ENCODE measurements at regions not wholly inside any gene's neighbourhood (a gene's known extent, or its start where the extent isn't known, plus 50 kb on each side); places are given as distances from the start of the nearest gene placed in this dataset.
"Not testable (repeated sequence)": the region's sequence is repeated elsewhere in the genome, so short reads cannot be mapped to it uniquely, and the experiment has no call there.

GRCh38 chr18:29982218-29982617, 1060.3 kb downstream of the DSC3 start:
- no peak for DNase-seq

GRCh38 chr18:29979881-29980280, 1062.7 kb downstream of the DSC3 start:
- peak in 1 of 3 experiments; percentile 20 for DNase-seq

DNA sequence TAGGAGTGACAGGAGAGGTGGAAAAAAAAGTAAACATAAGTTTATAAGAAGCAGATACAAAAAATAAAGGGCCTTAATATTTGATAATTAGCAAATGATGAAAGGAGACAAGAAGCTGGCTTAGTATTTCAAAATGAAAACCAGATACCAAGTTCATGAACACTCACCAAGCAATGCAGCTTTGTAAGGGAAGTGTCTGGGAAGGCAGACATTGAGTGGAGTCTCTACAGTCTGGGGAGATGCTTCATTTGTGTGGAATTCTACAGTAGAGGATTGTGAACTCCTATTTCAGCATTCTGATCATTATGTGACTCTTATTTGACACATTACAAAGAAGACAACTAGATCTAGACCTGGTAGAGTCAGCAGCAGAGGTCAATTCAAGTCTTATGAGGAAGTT, 1072.7 kb downstream of the DSC3 start:
- no peak for DNase-seq

DNA sequence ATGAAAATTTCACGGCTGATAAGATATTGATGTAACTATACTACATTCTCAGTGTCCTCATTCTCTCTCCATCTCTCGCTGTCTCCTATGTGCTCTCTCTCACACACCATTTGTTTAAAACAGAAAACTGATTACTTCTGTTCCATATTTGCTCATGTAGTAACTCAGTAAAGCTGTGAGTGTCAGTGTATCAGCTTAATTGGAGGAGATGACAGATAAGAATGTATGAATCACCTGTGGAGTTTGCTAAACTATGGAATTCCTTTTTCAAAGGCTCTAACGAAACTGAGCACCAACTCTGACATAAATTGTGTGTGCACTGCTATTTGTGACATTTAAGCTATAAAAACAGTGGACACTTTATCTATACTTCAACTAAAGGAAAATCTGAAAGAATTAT, 1080.0 kb downstream of the DSC3 start:
- DNase-seq, result no peak

GRCh38 chr18:29960539-29960938, 1082.0 kb downstream of the DSC3 start:
- DNase-seq, result no peak

GRCh38 chr18:29930231-29930630, 1112.3 kb downstream of the DSC3 start:
- DNase-seq, result no peak

DNA sequence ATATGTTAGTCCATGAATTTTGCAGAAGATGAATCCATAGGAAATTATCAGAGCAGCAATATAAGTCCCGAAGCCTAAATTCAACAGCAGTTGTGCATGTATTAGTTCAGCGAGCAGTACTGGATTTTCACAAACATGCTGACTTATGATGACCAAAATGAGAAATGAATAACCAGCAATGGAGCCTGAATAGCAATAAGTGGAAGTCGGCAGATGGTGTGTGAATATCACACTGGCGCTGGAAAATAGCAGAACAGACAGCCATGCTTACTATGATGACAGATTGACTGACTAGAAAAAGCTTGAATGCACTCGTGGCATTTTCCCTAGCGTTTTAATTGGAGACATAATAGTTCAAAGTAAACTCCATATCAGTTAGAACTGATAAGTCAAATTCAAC, 1114.5 kb downstream of the DSC3 start:
- DNase-seq, result no peak

GRCh38 chr18:29925566-29925965, 1117.0 kb downstream of the DSC3 start:
- DNase-seq, result no peak

DNA sequence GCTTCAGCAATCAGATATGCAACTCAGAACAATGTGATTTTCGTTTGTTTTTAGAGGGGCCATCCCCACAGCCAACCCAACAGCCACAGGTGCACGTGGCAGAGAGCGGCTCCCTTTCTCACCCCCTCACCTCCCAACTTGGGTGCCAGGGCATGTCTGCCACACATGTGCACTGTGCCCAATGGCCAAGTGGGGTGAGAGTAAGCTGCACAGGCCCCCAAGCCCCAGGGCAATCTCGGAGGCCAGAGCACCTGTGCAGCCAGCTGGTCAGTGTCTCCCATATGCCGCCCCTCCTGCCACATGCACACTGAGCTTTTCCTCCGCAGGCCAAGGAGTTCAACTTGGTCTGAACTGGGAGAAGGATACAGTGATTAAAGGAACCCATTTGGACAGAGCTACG, 1130.2 kb downstream of the DSC3 start:
- no peak for DNase-seq

- peak in 1 of 3 experiments; percentile 46 for DNase-seq
Observed at GRCh38 chr18:29892960-29893558, 1149.5 kb downstream of the DSC3 start.

DNA sequence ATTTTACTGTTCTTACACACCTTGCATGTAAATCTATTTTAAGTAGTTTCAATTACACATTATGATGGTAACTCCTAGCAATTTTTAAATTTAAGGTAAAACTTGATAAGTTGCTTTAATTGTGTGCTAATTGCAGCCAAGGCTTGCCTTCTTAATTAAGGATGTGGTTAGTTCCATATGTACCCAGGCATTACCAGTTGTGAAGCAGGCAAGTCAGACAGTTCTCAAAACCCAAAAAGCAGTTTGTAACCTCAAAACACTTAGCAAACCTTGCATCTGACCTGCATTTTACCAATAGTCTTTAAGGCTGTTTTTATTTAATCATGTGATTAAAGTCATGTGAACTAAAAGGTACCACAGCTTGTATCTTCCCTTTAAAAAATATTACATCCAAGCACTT, 1159.4 kb downstream of the DSC3 start:
- DNase-seq, result no peak

DNA sequence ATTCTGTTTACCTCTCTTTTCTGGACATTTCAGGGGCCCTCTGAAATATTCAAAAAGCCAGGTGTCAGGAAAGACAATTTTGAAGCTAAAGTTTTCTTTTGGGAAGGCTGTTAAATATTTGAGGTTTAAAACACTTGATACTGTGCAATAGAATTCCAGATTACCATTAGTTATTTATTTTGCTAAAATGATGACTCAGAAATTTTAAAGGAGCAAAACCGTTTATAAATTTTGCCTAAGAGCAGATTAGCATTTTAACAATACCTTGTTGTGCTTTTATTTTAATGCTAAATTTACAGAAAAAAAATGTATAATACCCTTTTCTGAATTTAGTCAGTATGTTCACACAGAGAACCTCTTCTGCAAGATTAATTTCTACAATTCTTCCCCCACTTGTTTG, 1159.9 kb downstream of the DSC3 start:
- DNase-seq, result no peak

GRCh38 chr18:29879763-29880162, 1162.8 kb downstream of the DSC3 start:
- no peak for DNase-seq

- DNase-seq, result peak; percentile 35 to 89 (median 63)
Observed at GRCh38 chr18:29874519-29875098, 1167.9 kb downstream of the DSC3 start.

GRCh38 chr18:29873211-29873610, 1169.3 kb downstream of the DSC3 start:
- DNase-seq, result no peak

DNA sequence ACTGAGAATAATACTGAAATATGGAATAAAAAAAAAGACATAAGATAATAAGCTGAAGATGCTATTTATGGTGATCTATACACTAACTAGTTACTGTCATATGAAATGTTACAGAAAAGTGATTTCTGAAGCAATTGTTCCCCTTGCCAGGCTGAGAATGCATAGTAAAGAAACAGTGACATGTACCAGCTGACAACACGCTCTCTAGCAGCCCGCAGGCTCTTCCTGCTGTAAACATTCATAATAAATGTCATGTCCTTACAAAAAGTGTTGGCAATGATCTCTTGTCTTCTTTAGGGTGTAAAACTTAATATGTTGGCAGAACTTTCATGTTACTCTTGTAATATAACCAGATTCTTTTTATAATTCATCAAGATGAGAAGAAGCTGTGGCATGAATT, 1171.3 kb downstream of the DSC3 start:
- peak in 1 of 3 experiments; percentile 21 for DNase-seq

DNA sequence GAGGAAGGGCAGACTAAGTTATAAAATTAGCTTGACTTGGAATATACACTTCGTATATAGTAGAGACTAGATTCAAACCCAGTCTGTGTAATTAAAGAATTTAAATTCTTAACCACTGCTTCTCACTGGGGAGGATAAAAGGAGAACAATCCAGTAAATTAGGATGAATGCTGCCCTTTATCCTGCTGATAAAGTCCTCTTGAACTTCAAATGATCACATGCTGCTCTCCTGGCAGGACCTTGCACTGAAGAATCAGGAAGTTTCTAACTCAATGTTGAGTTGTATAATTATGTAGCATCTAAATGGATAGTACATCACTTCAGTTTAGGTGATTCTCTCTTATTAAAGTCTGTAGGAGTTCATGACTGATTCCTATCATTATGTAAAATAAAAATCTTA, 1179.7 kb downstream of the DSC3 start:
- DNase-seq, result no peak

GRCh38 chr18:29855637-29856036, 1186.9 kb downstream of the DSC3 start:
- peak in 1 of 3 experiments; percentile 38 for DNase-seq

DNA sequence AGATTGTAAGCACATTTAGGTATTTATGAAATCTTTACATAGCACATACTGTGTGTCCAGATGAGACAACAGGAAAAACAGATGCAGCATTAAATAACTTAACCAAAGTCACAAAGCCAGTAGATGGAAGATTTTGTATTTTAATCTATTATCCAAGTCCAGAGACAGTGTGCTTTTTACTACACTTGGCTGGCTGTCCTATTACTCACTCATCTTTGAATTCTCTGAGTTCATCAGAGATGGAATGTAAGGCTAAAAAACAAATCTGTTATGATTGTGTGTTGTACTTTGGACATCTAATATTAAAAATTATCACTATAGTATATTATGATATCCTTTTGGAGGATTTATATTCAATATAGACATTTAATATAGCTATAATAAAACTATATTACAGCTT, 1189.4 kb downstream of the DSC3 start:
- no peak for DNase-seq

DNA sequence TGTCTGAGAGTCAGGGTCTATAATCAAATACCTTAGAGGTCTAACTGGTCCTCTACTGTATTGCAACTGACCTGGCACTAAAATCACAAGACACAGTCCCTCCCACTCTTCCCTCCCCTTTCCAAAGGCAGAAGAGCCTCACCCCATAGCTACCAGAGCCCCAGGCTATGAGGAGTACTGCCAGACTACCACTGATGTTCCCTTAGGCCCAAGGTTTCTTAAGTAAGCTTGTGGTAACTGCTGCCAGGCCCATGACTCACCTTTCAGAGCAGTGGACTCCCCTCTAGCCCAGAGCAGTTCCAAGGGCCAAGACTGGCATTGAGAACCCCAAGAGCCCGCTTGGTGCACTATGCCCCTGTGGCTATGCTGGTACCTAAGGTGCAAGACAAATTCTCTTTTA, 1193.4 kb downstream of the DSC3 start:
- DNase-seq, result no peak

DNA sequence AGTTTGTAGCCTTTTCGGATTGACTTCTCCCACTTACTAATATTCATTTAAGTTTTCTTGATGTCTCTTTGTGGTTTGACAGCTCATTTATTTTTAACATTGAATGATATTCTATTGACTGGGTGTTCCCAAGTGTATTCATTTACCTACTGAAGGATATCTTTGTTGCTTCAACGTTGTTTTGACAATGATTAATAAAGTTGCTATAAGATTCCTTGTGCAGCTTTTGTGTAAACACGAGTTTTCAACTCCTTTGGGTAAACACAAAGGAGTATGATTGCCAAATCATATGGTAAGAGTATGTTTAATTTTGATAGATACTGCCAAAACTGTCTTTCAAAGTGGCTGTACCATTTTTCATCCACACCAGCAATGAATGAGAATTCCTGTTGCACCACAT, 1200.9 kb downstream of the DSC3 start:
- DNase-seq, result no peak

DNA sequence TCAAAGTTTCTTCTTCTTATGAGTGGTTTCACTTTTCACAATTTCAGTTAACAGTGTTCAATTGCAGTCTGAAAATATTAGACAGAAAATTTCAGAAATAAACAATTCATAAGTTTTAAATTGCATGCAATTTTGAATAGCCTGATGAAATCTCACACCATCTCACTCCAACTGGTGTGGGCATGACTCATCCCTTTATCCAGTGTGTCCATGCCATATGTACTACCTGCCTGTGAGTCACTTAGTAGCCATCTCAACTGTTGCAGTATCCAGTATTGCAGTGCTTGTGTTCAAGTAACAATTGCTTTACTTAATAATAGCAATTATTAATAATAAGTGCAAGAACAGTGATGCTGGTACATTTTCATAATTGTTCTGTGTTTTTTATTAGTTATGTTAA, 1202.5 kb downstream of the DSC3 start:
- peak in 1 of 3 experiments; percentile 10 for DNase-seq

GRCh38 chr18:29838961-29839360, 1203.6 kb downstream of the DSC3 start:
- not testable (repeated sequence) for DNase-seq

GRCh38 chr18:29838556-29838955, 1204.0 kb downstream of the DSC3 start:
- DNase-seq, result no peak

DNA sequence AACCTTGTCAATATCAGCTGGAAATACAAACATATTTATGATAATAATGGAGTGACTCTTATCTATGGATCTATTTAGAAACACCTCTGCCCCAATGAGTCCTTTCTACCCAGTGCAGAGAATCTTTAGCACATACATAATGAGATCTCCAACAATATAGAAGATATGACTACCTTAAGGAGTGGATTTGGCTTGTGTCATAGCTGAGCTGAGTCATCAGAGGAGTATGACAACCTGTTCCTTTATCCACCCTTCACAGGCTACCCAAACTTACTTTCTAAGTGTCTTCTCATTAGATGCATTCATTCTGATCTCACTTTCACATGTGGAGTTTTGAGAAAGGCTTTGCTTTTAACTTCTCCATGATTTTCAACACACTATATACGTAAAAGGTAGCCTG, 1218.9 kb downstream of the DSC3 start:
- no peak for DNase-seq

All from NCI-H1417 (cell line).